NCI-H1417 treated with DMSO at 0.1 percent for 48 hours (cell line): ENCODE measurements at regions not wholly inside any gene's neighbourhood (a gene's known extent, or its start where the extent isn't known, plus 50 kb on each side); places are given as distances from the start of the nearest gene placed in this dataset.

Experiments
- DNase-seq: peaks from one replicate; lab custom pipeline; 2025; lab: John Stamatoyannopoulos, UW

DNA sequence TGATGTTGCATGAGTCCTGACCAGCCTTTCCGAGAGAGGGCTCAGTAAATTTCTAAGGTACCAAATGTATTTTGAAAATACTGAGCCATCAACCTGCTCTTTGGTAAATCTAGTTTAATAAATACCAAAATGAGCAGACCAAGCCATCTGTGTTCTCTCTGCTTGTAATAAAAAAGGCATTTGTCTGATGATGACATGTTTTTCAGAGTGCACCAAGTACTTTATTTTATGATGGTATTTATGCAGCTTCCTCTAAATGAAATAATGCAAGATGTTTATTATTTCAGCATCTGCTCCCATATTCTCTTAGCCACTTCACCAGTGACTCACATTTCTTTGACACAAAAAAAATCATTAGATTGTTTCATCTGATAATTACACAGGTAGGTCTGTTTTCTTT is 700.5 kb downstream of the TRIML1 start:
- DNase-seq: no peak

DNA sequence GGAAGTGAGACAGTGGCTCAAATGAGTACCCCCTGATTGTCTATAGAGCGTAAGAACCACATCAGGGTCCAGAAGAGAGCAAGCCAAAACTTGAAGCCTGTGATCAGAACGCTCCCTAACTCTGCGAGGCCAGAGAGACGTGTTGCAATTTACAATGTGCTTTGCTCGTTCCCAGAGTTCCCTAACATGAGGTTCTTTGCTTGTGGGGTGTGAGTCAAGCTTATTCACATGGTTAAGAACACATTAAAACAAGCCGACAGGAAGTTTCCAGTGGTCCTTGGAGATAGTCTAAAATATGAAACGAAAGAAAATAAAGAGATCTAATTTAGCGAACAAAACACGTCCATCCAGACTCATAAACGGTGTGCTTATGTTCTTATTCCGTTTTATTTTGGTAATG is 702.3 kb downstream of the TRIML1 start:
- DNase-seq: no peak

DNA sequence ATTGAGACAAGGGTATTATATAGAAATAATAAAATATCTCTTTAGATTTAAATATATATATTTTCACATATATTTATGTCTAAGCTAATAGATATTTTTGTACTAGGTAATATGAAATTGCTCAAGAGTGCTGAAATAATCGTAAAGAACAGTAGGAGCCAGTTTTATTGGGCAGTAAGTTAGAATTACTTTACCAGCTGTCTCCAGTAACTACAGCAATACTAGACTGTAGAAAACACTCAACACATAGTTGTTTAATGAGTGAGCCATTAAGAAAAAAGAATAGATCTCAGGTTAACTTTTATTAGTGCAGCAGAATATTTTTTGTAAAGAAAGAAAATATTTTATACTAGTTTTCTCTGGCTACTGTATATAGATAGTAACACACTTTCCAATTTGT is 715.2 kb downstream of the TRIML1 start:
- DNase-seq: no peak

DNA sequence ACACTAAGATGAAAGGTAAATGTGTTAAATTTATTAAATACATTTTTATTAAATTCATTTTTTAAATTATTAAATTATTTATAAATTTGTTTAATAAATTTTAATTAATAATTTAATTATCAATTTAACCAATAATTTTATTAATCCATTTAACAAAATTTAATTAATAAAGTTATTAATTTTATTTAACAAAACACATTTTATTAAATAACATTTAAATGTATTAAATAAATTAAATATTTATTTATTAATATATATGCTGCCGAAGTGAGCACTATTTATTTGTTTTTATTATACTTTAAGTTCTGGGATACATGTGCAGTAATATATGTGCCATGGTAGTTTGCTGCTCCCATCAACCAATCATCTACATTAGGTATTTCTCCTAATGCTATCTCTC is 719.5 kb downstream of the TRIML1 start:
- DNase-seq: no peak

DNA sequence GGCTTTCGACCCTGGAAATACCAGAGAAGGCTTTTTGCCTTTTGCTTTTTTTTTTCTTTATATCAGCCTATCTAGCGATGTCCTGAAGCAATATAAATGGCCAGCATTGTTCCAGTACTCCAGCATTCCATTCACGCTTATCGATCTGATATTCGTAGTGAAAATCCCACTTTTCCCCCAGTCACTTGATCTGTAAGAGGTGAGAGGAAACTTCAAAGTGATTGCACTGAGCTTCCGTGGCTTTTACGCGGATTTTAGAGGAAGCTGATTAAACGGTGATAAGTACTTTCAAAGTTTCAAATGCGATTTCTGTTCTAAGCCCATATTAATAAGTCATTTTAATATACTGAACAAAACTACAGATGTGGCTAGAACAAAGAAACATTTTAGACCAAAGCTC is 725.5 kb downstream of the TRIML1 start:
- no peak for DNase-seq

DNA sequence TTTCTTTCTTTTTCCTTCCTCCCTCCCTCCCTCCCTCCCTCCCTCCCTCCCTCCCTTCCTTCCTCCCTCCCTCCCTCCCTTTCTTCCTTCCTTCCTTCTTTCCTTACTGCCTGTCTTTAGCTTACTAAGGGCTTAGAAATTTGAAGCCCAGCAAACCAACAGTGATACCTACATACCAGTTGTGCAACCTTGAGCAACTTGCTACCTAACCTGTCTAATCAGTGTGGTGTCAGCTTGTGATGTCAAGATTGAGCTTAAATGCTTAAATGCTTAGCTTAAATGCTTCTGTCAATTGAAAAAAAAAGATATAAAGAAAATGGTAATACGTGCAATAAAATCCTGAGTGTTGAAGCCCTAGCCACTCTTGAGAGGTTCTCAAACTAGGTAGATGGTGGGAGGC is 728.6 kb downstream of the TRIML1 start:
- no peak for DNase-seq

DNA sequence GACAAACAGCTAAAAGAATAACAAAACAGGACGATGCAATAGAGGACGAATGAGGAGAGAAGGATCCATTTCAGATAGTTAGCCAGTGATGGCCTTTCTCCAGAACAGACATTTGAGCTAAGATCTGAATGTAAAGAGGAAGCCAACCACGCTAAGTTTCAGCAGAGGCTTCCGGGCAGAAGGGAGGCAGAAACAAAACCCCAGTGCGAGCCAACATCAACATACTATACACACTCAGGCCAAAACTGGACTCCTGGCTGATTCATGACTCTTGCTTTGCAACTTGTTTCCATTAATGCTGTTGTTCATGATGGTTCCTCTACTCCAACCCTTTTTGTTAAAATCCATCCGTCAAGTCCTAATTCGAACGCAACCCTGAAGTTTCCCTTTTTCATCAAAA is 730.3 kb downstream of the TRIML1 start:
- no peak for DNase-seq

DNA sequence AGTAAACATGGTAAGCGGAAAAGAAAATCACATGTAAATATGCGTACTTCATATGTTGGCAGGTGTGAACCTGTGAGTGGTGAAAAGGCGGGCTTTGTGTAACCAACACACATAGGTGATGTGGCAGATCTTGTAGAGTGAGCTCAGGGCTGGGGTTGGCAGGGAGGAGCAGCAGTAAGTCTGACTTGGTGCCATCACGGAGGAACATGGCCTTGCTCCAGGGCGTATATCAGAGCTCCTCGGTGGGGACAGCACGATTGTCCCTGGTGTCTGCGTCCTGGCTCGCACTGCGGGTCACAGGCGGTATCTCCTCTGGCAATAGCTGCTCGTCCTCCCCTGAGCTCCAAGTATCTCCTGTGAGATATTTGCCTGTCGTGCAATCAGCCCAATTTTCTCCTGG is 733.6 kb downstream of the TRIML1 start:
- DNase-seq: no peak

DNA sequence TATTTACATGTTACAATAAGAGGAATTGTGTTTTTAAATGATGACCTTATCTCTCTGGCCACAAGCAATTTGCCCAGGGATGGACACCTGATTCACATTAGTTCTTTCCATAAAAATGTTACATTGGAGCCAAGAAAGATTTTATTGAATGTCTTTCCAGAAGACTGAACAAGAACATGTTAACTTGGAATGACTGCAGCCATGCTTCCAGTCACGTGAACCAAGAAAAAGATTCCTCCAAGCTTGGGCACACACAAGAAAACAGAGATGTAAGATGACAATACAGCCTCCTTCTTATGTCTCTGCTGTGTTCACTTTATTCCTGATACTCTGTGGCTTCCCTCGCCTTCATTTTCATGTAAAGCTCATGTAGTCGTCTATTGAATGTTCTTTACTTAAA is 737.6 kb downstream of the TRIML1 start:
- DNase-seq: no peak

DNA sequence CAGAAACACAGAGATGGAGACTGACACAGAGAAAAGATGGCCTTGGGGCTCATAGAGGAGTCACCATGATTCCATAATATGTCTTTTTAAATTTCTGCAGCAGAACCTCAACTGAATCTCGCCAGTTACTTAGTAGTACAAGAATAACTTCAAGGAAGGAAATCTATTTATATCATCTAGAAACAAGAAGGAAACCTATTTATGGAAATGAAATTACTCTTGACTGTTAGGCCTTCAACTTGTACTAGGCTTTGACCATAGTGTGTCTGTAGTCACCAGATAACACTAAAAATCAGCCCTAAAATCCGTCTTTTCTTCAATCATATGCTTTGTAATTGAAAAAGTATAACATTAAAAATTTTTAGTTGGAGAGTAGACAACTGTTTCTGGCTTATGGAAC is 740.4 kb downstream of the TRIML1 start:
- DNase-seq: no peak

DNA sequence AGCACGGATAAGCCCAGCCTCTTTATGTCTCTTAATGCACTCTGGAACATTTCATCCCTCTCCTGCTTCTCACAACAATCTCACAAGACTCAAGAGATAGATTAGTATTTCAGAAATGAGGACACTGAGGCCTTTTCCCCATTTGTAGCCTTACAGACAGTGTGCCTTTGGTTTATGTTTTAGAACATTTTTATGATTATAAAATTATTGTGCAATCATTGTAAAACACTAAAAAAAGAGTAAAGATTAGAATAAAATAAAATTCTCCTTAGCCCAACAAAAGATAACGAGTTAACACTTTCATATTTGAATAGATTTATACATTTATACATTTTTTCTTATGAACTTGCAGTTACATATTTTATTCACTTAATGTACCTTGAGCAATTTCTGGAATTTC is 748.7 kb downstream of the TRIML1 start:
- DNase-seq: no peak

DNA sequence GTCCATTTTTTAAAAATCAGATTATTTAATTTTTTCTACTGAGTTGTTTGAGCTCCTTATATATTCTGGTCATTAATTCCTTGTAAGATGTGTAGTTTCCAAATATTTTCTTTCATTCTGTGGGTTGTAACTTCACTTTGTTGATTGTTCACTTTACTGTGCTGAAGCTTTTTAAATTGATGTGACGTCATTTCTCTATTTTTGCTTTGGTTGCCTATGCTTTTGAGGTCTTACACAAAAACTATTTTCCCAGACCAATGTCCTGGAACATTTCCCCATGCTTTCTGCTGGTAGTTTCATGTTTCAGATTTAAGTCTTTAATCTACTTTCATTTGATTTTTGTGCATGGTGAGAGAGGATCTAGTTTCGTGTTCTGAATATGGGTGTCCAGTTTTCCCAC is 753.6 kb downstream of the TRIML1 start:
- DNase-seq: no peak

DNA sequence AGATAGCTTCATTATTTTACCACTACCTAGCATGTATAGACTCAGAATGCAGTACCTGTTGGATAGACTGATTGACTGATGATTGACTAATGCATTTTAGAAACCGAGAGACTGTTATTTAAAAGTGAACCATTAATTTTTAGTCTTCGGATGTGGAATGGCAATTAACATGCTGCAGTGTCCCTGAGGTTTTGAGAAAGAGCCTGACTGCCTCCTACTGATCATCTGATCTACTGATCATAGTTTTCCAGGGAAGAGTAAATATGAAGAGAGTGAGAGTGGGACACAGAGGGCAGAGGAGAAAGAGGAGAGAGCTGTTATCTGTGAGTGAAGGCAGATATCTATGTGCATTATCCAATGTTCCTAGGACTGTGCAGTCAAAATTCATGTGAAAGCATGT is 764.7 kb downstream of the TRIML1 start:
- no peak for DNase-seq

DNA sequence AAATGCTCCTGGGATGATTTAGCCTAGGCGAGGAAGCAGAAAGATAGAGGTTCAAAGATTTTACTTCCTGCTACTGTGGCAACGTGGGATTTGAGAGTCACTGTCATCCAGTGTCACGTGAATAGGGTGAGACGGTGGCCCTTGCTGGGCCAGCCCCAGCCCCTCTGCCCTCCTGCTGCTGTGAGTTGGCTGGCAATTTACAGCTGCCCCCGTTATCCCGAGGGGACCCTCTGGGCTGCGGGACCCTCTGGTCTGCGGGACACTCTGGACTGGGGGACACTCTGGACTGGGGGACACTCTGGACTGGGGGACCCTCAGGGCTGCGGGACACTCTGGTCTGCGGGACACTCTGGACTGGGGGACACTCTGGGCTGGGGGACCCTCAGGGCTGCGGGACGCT is 765.4 kb downstream of the TRIML1 start:
- DNase-seq: no peak

DNA sequence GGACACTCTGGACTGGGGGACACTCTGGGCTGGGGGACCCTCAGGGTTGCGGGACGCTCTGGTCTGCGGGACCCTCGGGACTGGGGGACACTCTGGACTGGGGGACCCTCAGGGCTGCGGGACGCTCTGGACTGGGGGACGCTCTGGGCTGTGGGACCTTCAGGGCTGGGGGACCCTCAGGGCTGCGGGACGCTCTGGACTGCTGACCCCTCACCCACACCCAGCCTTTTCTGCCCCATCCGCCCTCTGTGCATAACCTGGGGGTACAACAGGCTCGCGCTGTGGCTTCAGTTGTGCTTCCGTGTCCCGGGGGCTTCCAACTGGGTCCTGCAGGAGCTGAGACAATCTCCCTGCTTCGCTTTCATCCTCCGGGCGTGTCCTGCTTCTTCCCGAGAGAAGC is 766.0 kb downstream of the TRIML1 start:
- no peak for DNase-seq

DNA sequence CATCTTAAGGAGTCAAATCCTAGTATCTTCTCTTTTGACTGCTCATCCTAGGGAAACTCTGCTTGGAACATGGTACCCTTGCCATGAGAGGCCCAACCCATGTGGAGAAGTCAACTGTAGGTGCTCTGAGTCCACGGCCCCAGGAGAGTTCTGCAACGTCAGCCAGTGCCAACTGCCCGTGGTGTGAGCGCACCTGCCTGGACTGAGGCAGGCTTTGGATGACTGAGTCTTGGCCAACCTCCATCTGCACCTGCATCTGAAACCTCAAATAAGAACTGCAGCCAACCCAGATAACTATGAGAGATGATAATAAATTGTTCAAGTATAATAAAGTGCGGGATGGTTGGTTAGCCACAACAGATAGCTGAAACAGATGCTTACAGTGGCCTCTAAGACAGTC is 772.0 kb downstream of the TRIML1 start:
- no peak for DNase-seq

DNA sequence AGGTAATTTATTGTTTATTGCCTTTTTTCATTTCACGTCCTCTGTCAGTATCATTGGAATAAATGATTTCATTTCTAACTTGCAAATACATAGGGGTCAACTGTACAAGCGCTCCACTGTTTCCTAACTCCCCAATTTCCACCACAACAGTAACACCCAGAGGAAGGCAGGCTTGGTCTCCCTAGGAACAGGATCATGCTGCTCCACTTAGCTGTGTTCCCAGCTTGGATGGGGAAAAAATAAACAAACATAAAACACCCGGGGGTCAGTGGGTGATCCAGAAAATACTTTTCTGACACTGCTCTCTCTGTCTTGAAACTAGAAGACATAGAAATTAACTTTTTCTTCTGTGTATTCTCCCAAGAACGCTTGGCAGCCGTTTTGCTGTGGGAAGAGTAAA is 772.5 kb downstream of the TRIML1 start:
- DNase-seq: no peak

DNA sequence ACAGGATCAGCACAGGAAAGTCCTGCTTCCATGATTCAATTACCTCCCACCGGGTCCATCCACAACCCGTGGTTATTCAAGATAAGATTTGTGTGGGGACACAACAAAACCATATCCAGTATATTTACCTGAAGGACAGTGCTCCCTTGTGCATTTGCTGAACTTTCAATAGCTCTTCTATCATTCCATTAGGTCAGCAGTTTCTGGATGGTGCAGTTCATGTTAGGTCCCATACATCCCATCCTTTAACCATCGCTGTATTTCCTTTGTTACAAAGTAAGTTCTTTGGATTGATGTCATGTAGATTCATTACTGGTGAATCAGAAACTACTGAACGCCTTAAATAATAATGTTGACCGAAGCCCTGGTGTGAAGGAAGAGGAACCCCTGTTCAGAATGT is 775.9 kb downstream of the TRIML1 start:
- DNase-seq: no peak

DNA sequence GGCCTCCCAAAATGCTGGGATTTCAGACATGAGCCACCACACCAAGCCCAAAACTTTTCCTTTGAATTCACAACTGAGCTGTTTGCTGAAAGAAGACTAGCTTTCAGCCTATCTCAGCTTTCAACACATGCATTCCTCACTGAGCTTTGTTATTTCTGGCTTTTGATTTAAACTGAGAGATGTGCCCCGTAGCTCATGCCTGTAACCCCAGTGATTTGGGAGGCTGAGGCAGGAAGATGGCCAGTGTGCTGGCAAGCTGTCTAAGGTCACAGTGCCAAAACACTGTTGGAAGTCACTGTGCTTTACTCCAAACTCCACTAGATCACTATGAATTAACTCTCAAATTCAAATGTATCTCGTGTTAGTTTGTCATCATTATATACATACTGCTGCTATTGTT is 779.5 kb downstream of the TRIML1 start:
- no peak for DNase-seq

DNA sequence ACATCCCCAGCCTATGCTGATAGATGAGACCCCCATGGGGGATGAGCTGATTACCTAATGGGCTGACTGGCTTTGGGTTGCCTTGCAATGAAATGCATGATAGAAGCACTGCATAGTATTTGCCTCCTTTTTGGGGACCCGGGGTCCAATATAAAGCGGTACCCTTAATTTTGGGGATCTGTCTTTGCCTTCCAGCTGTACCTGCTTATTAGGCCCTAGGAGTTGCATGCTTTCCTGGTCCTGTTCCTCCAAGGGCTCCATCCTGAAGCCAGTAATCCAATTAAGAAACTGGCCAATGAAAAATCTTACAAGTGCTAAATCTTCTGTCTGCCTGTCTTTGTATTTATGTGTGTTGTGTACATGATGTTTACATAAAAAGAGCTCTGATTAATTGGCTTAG is 791.6 kb downstream of the TRIML1 start:
- no peak for DNase-seq

DNA sequence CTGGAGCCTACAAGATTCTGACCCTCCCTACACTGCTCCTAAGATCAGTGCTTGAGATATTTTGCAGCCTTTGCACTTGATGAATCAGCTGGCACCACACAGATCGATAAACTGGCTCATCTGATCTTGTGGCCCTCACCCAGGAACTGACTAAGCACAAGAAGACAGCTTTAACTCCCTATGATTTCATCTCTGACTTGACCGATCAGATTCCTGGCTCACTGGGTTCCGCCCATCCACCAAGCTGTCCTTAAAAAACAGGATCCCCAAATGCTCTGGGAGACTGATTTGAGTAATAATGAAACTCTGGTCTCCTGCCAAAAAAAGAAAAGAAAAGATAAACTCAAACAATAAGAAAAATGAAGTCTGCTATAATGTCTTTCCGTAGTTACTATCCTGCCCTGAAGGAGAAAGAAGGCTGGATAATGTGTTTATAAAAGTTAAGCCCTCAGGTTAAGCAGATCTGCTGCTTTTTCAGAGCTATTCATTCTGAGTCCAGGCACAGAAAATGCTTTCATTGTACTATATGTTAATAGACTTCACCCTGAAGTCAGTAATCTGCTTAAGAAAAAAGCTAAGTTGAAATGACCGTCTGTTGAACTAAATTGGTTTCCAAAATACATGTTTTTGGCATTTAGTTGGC is 795.2 kb downstream of the TRIML1 start:
- no peak for DNase-seq

DNA sequence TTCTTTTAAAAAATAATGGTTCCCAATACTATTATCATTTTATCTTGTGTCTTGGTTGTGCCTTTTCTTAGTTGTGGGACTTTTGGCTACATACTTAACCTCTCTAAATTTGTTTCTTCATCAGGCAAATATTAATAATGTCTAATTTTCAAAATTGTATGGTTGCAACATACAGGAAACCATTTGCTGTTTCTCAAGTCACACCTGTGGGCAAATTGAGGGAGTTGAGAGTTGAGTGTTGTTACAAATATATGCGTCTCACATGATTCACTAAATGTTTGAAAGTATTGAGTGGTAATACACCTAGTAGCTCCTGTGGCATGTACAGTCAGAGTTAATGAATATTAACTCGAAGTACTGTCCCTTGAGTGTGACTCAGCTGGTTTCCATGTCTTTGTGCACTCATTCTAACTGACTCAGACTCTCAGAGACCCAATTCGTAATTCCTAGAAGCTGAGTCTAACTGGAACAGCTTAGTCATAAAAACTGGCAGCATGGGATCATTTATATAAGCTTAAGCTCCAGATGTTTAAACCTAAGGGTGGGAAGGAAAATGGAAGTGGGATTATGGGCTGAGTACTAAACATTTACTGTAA is 802.4 kb downstream of the TRIML1 start:
- no peak for DNase-seq

DNA sequence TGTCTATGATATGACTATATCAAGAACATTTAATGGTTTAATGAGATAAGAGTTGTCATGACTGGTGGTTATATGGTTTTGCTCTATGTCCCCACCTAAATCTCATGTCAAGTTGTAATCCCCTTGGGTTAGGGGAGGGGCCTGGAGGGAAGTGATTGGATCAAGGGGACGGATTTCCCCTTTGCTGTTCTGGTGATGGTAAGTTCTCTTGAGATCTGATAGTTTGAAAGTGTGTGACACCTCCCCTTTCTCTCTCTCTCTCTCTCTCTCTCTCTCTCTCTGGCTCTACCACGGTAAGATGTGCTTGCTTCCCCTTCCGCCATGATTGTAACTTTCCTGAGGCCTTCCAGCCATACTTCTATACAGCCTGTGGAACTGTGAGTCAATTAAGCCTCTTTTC is 803.4 kb downstream of the TRIML1 start:
- no peak for DNase-seq

DNA sequence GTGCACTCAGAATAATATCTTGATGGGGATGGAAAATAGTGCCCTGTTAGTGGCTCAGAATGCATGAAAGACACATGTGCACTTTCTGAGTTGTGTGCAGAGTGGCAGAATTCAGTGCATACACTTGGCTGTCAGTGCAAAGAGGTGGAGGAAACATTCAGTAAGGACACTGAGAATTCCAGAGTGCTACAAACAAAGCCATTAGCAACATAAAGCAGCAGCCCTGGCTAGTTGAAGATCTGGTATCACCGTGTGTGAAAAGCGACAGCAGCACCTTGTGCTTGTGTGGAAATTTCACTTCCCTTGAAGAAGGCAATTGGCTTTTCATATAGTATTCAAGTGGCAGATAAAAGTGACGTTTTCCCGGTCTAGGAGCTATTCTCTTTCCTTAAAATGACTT is 810.4 kb downstream of the TRIML1 start:
- no peak for DNase-seq

DNA sequence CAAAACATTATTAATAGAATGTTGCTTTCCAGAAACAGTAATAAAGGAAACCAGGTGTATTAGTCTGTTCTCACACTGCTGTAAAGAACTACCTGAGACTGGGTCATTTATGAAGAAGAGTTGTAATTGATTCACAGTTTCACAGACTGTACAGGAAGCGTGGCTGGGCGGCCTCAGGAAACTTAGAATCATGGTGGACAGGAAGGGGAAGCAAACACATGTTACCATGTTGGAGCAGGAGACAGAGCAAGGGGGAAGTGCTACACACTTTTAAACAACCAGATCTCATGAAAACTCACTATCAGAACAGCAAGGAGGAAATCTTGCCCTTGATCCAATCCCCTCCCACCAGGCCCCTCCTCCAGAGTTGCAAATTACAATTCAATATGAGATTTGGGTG is 815.8 kb downstream of the TRIML1 start:
- DNase-seq: no peak
